HFFc6 (cell line): ENCODE measurements at regions not wholly inside any gene's neighbourhood (a gene's known extent, or its start where the extent isn't known, plus 50 kb on each side); places are given as distances from the start of the nearest gene placed in this dataset.

Experiments used
- DNase-seq: peaks from one replicate; pipeline ENCODE4 v3.0.0-alpha.2; 2018
- H3K27ac Mint-ChIP-seq: 2 replicates; pipeline ENCODE4 v1.8.0; 2020; ENCODE audit warnings: mild to moderate bottlenecking, mixed read lengths
- H3K27me3 Mint-ChIP-seq: 2 replicates; pipeline ENCODE4 v1.8.0; 2021; ENCODE audit warnings: mild to moderate bottlenecking, moderate library complexity, mixed read lengths; ENCODE audit not compliant: insufficient read depth
- H3K36me3 Mint-ChIP-seq: 2 replicates; pipeline ENCODE4 v1.8.0; 2021; ENCODE audit warnings: low read depth, mixed read lengths
- H3K4me1 Mint-ChIP-seq: 2 replicates; pipeline ENCODE4 v1.8.0; 2020; ENCODE audit warnings: low read depth, mixed read lengths
- H3K4me3 Mint-ChIP-seq: 2 replicates; pipeline ENCODE4 v1.8.0; 2020; ENCODE audit warnings: mild to moderate bottlenecking, moderate library complexity, mixed read lengths
- H3K9me3 Mint-ChIP-seq: 2 replicates; pipeline ENCODE4 v1.8.0; 2020; ENCODE audit warnings: mild to moderate bottlenecking, mixed read lengths
- TF ChIP-seq, protein P1 (sequence below): fragments of 200-600 bp; sonication (generic); IDR thresholded peaks from 2 replicates; pipeline ENCODE4 v1.5.0; 2021; ENCODE audit warnings: antibody characterized with exemption, mild to moderate bottlenecking

GRCh38 chr2:151027151-151027550, 234.5 kb downstream of the RBM43 start:
- TF ChIP-seq, protein P1, sequence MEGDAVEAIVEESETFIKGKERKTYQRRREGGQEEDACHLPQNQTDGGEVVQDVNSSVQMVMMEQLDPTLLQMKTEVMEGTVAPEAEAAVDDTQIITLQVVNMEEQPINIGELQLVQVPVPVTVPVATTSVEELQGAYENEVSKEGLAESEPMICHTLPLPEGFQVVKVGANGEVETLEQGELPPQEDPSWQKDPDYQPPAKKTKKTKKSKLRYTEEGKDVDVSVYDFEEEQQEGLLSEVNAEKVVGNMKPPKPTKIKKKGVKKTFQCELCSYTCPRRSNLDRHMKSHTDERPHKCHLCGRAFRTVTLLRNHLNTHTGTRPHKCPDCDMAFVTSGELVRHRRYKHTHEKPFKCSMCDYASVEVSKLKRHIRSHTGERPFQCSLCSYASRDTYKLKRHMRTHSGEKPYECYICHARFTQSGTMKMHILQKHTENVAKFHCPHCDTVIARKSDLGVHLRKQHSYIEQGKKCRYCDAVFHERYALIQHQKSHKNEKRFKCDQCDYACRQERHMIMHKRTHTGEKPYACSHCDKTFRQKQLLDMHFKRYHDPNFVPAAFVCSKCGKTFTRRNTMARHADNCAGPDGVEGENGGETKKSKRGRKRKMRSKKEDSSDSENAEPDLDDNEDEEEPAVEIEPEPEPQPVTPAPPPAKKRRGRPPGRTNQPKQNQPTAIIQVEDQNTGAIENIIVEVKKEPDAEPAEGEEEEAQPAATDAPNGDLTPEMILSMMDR, result no peak
- no peak overlapping the region for H3K27ac Mint-ChIP-seq
- peaks cover 5% of the 10 kb centered on the region; the same call in 1 of the 2 replicates for H3K27me3 Mint-ChIP-seq
- peaks cover 27% of the 10 kb centered on the region for H3K4me1 Mint-ChIP-seq
- no peak for DNase-seq
- no peaks in the 10 kb centered on the region for H3K36me3 Mint-ChIP-seq
- H3K9me3 Mint-ChIP-seq, result no peaks in the 10 kb centered on the region
- H3K4me3 Mint-ChIP-seq, result no peak overlapping the region

GRCh38 chr2:151025816-151026215, 235.8 kb downstream of the RBM43 start:
- DNase-seq, result no peak
- Mint-ChIP-seq H3K4me3 (no peak overlapping the region), H3K36me3 (no peaks in the 10 kb centered on the region), H3K9me3 (no peaks in the 10 kb centered on the region), H3K27me3 (peaks cover 5% of the 10 kb centered on the region; the same call in 1 of the 2 replicates), H3K27ac (no peak overlapping the region), H3K4me1 (peaks cover 23% of the 10 kb centered on the region)
- TF ChIP-seq, protein P1, result no peak

DNA sequence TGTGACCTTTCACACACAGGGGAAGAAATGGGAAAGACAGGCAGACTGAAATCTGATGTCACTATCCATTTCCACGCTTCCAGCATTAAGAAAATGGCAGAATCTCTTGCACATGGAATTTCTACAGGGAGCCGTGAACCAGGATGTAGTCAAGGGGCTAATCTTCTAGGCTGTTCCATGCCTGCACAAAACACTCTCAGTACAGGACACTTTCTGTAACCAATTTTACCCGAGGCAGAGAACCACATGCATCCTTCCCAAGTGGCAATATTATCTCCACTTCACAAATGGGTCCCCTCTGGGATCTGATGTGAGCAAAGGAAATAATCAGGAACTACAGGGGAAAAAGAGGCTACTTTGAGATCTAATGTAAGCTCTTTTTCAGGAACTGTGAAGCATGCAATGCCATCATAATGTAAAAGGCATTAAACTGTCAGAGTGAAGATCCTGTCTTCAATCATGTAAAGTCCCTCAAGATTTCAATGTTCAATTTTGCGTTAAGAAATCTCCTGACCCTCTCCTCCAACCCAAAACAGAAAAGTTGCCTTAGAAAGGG, 236.9 kb downstream of the RBM43 start:
- TF ChIP-seq, protein P1, result no peak
- no peak for DNase-seq
- Mint-ChIP-seq H3K9me3 (no peaks in the 10 kb centered on the region), H3K27ac (no peak overlapping the region), H3K27me3 (peaks cover 7% of the 10 kb centered on the region; the same call in 1 of the 2 replicates), H3K4me3 (no peak overlapping the region), H3K4me1 (peaks cover 16% of the 10 kb centered on the region), H3K36me3 (no peaks in the 10 kb centered on the region)

- DNase-seq, result no peak
- H3K36me3 Mint-ChIP-seq, result no peaks in the 10 kb centered on the region
These were observed 239.8 kb downstream of the RBM43 start for GRCh38 chr2:151021747-151022452.

DNA sequence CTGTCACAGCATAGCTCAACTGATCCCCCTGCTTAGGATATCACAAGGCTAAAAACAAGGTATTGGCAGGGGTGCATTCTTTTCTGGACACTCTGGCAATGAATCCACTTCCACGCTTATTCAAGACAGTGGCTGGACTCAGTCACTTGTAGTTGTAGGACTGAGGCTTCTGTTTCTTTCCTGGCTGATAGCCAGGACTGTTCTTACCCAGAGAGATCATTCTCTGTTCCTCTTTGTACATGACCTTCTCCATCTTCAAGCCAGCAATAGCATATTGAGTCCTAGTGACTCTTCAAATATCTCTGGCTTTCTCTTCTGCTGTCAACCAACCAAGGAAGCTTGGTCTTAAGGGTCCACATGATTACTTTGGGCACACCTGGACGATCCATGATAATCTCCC, 241.3 kb downstream of the RBM43 start:
- Mint-ChIP-seq H3K27ac (no peak overlapping the region), H3K9me3 (no peaks in the 10 kb centered on the region), H3K27me3 (peaks cover 9% of the 10 kb centered on the region), H3K4me1 (no peaks in the 10 kb centered on the region), H3K36me3 (no peaks in the 10 kb centered on the region), H3K4me3 (no peak overlapping the region)
- TF ChIP-seq, protein P1, result no peak
- no peak for DNase-seq

More at GRCh38 chr2:151021747-151022452, 239.8 kb downstream of the RBM43 start:
- Mint-ChIP-seq H3K27ac (no peak overlapping the region), H3K4me3 (no peak overlapping the region), H3K27me3 (peaks cover 8% of the 10 kb centered on the region), H3K9me3 (no peaks in the 10 kb centered on the region), H3K4me1 (no peaks in the 10 kb centered on the region)
- TF ChIP-seq, protein P1, result no peak
